GM13977 (cell line): ENCODE measurements at regions not wholly inside any gene's neighbourhood (a gene's known extent, or its start where the extent isn't known, plus 50 kb on each side); places are given as distances from the start of the nearest gene placed in this dataset.

ENCODE experiments used
- DNase-seq: peaks from one replicate; pipeline ENCODE4 v3.0.0; 2012; ENCODE audit warnings: low spot score
- in situ Hi-C: fragments of 300-500 bp; cut with MboI; formaldehyde crosslinking; loops from one replicate; pipeline ENCODE4 v1.12.0; 2022; ENCODE audit warnings: low sequenced_read_pairs, low pct_unique_long_range_greater_than_20kb, mixed read lengths, inconsistent platforms; ENCODE audit not compliant: unreplicated experiment
- TF ChIP-seq, protein P1 (sequence below): IDR thresholded peaks from 2 replicates; pipeline ENCODE4 v1.5.1; 2012; ENCODE audit warnings: mild to moderate bottlenecking, control low read depth; ENCODE audit not compliant: insufficient read depth; ENCODE audit errors: extremely low read depth, missing control alignments

DNA sequence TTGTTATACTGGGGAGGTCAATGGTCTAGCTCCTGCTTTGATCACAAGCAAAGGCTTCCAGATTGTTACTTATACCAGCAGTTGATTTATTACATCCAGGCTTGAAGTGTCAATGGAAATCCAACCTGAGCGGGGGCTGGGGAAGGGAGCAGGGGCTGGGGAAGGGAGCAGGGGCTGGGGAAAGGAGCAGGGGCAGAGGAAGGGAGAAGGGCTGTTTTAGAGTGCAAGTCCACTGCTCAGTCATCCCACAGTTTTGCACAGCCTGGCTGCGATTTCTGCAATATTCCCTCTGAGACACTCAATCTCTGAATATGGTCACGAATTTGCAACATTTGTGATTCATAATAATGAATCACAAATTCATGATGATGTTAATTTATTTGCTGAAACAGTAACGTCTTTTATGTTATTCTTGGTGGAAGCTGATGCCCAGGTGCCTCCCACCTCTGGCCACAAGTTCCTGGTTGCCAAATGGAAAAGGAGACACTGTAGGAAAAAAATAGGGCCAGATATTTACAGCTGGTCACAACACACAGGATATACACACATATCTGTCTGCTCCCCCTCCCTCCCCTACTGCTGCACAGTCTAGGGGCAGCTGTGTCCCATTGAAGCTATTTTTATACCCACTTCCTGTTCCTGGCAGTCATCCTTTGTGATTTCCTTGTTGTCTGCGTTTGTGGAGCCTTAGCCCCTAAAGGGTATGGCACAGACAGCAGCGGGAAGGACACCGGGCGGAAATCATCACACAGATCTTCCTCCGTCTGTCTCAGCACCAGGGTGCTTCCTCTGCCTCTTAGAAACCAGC, 325.1 kb downstream of the GADD45G start:
- DNase-seq, result no peak
- TF ChIP-seq, protein P1, sequence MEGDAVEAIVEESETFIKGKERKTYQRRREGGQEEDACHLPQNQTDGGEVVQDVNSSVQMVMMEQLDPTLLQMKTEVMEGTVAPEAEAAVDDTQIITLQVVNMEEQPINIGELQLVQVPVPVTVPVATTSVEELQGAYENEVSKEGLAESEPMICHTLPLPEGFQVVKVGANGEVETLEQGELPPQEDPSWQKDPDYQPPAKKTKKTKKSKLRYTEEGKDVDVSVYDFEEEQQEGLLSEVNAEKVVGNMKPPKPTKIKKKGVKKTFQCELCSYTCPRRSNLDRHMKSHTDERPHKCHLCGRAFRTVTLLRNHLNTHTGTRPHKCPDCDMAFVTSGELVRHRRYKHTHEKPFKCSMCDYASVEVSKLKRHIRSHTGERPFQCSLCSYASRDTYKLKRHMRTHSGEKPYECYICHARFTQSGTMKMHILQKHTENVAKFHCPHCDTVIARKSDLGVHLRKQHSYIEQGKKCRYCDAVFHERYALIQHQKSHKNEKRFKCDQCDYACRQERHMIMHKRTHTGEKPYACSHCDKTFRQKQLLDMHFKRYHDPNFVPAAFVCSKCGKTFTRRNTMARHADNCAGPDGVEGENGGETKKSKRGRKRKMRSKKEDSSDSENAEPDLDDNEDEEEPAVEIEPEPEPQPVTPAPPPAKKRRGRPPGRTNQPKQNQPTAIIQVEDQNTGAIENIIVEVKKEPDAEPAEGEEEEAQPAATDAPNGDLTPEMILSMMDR, result no peak
- in situ Hi-C loops, result no loop called here

DNA sequence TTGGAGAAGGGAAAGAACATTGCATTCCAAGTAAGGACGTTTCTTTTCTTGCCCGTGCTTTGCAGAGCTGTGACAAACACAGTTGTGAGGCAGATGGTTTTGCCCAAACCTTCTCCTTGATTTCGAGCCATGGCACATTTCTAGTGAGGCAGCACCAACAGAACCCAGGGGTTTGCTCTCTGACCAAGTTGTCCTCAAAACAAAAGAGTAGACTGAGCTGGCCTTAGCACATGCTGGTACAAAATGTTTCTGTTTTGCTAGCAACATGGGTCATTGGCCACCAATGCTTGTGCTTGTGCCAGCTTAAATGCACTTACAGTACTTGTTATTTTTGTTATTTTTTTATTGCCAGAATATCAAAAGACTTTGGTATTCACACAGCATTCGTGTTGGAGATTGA, 328.8 kb downstream of the GADD45G start:
- in situ Hi-C loops, result no loop called here
- TF ChIP-seq, protein P1, result no peak
- DNase-seq, result no peak

DNA sequence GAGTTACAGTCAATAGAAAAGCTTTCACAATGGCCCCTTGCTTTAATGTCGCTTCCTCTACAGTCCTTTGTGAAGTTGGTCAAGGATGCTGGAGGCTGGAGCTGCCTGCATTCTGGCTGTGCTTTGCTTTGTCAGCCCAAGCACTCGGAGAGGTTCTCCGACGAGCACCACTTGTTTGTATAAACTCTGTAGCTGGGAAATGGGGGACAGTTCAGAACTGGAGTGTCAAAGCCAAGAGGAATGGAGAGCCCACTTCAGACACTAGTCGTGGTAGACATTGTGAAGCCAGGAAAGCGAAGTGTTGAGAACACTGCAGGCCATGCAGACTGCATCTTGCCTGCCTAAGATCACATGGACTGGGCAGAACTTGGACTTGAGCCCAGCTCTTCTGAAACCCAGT, 330.3 kb downstream of the GADD45G start:
- no peak for DNase-seq
- TF ChIP-seq, protein P1, result no peak
- in situ Hi-C loops, result no loop called here

DNA sequence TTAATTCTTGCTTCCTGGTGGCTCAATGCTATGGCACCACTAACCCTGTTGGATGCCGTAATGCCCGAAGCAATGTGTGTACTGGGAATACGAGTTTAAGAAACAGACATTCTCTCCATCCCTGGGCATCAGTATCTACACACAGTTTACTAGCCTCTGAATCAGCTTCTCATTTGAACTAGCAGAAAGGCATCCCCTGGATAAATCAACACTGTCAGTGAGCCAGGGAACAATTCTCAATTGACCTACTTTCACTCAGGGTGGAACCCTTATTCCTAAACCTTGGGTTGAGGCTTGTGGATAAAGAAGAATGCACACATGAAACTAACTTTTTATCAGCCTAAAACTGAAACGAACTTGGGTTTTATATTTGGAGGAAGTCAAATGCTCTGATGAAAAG, 331.0 kb downstream of the GADD45G start:
- in situ Hi-C loops, result no loop called here
- no peak for DNase-seq
- TF ChIP-seq, protein P1, result no peak

DNA sequence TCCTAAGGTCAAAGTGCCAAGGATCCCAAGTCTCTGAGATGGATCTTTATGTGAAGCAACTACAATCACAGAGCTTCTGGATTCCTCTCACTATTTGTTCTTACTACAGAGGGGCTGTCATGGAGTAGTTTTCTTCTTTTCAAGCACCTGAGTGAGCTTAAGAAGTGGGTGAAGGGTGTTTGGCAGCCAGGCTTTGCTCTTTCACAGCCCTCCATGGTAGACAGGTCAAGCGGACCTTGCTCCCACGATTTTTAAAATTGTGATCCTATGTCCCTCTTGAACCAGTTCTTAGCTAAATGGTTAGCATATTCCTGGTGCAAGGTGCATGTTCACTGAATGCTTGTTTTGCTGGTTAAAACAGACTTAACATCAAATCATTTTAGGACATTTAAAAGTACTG, 332.2 kb downstream of the GADD45G start:
- TF ChIP-seq, protein P1, result no peak
- in situ Hi-C loops, result no loop called here
- DNase-seq, result no peak

DNA sequence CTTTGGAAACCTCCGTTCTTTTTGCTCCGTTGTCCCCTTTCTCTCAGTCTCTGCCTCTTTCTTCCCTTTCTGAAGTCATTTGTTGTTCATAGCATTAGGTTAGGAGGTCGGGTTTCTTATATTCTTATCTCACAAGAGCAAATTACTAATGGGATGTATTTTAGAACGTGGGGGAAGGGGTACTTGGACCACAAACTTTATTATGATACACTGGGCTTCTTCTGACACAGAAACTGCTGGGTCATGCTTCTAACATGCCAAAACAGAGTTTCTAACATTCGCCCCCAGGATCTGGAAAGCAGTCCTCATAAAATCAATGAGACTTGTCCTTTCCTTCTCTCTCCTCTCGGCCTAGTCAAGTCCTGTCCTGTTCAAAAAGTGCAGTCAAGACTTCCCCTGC, 334.4 kb downstream of the GADD45G start:
- TF ChIP-seq, protein P1, result no peak
- in situ Hi-C loops, result no loop called here
- DNase-seq, result no peak
